Smooth muscle cell (in vitro differentiated cells): ENCODE measurements at regions not wholly inside any gene's neighbourhood (a gene's known extent, or its start where the extent isn't known, plus 50 kb on each side); places are given as distances from the start of the nearest gene placed in this dataset.

Experiments used
- DNase-seq: peaks from one replicate; lab custom pipeline; 2025; ENCODE audit not compliant: unreplicated experiment; lab: John Stamatoyannopoulos, UW
- H2AFZ ChIP-seq: fragments of 200-600 bp; sonication (generic); 2 replicates; pipeline ENCODE4 v1.6.0; 2016; ENCODE audit warnings: antibody characterized with exemption, low read depth, mild to moderate bottlenecking
- H3F3A ChIP-seq: fragments of 200-600 bp; sonication (generic); 2 replicates; pipeline ENCODE4 v1.6.0; 2017; ENCODE audit warnings: antibody characterized with exemption, low read depth
- H3K27ac ChIP-seq: fragments of 200-600 bp; sonication (generic); 2 replicates; pipeline ENCODE4 v1.5.1; 2016; ENCODE audit warnings: low read depth, mild to moderate bottlenecking
- H3K27me3 ChIP-seq: fragments of 200-600 bp; sonication (generic); 2 replicates; pipeline ENCODE4 v1.6.1; 2016; ENCODE audit warnings: low read depth, mild to moderate bottlenecking
- H3K36me3 ChIP-seq: fragments of 200-600 bp; sonication (generic); 2 replicates; pipeline ENCODE4 v1.5.1; 2016; ENCODE audit warnings: low read depth
- H3K4me1 ChIP-seq: fragments of 200-600 bp; sonication (generic); 2 replicates; pipeline ENCODE4 v1.5.1; 2016; ENCODE audit warnings: low read depth
- H3K4me2 ChIP-seq: fragments of 200-600 bp; sonication (generic); 2 replicates; pipeline ENCODE4 v1.6.0; 2016; ENCODE audit warnings: mild to moderate bottlenecking
- H3K4me3 ChIP-seq: fragments of 200-600 bp; sonication (generic); 2 replicates; pipeline ENCODE4 v1.5.1; 2016; ENCODE audit warnings: mild to moderate bottlenecking
- H3K79me2 ChIP-seq: fragments of 200-600 bp; sonication (generic); 2 replicates; pipeline ENCODE4 v1.6.0; 2016; ENCODE audit warnings: low read depth, mild to moderate bottlenecking
- H3K9ac ChIP-seq: fragments of 200-600 bp; sonication (generic); 2 replicates; pipeline ENCODE4 v1.6.0; 2016; ENCODE audit warnings: low read depth
- H3K9me3 ChIP-seq: fragments of 200-600 bp; sonication (generic); replicated peaks from 2 replicates; pipeline ENCODE4 v1.5.1; 2016; ENCODE audit warnings: low read depth
- H4K20me1 ChIP-seq: fragments of 200-600 bp; sonication (generic); 2 replicates; pipeline ENCODE4 v1.6.0; 2016; ENCODE audit warnings: low read depth
- WGBS: methylation state at CpG from one replicate; pipeline ENCODE4 v1.1.7; 2016; ENCODE audit warnings: low lambda C conversion rate; 5-methylcytosine and 5-hydroxymethylcytosine counted together
- TF ChIP-seq, protein P1 (sequence below): fragments of 200-600 bp; sonication (generic); IDR thresholded peaks from 2 replicates; pipeline ENCODE4 v1.5.1; 2017; ENCODE audit warnings: borderline replicate concordance, mild to moderate bottlenecking, antibody characterized with exemption; ENCODE audit not compliant: insufficient read depth, poor library complexity, severe bottlenecking

DNA sequence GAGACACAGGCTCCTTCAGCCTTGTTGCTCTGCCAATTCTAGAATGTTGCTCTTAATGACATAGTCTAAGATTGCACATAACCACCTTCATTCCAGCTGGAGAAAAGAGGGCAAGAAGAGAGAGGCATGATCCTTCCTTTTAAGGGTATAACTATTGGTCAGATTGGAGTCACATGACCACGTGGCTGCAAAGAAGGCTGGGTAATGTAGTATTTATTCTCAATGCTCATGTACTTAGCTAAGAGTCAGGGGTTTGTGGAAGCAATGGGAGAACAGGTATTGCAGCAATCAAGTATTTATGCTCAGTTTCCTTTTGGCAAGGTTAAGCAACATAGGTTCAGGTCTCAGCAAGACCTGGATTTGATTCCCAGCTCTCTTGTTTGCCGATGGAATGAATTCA lies 298.8 kb upstream of the TBX3 start:
- Histone ChIP-seq H3K4me2 (no peak overlapping the region), H3K4me3 (no peak overlapping the region), H3K9me3 (no peaks in the 10 kb centered on the region), H3K79me2 (no peaks in the 10 kb centered on the region), H3F3A (peaks cover 4% of the 10 kb centered on the region), H4K20me1 (no peaks in the 10 kb centered on the region), H3K9ac (no peak overlapping the region), H3K27ac (no peak overlapping the region), H2AFZ (no peak overlapping the region), H3K36me3 (no peaks in the 10 kb centered on the region), H3K4me1 (no peaks in the 10 kb centered on the region), H3K27me3 (no peaks in the 10 kb centered on the region)
- DNase-seq: no peak
- WGBS: 75% methylated on average over 2 of the region's 2 CpGs
- TF ChIP-seq, protein P1, sequence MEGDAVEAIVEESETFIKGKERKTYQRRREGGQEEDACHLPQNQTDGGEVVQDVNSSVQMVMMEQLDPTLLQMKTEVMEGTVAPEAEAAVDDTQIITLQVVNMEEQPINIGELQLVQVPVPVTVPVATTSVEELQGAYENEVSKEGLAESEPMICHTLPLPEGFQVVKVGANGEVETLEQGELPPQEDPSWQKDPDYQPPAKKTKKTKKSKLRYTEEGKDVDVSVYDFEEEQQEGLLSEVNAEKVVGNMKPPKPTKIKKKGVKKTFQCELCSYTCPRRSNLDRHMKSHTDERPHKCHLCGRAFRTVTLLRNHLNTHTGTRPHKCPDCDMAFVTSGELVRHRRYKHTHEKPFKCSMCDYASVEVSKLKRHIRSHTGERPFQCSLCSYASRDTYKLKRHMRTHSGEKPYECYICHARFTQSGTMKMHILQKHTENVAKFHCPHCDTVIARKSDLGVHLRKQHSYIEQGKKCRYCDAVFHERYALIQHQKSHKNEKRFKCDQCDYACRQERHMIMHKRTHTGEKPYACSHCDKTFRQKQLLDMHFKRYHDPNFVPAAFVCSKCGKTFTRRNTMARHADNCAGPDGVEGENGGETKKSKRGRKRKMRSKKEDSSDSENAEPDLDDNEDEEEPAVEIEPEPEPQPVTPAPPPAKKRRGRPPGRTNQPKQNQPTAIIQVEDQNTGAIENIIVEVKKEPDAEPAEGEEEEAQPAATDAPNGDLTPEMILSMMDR: no peak

DNA sequence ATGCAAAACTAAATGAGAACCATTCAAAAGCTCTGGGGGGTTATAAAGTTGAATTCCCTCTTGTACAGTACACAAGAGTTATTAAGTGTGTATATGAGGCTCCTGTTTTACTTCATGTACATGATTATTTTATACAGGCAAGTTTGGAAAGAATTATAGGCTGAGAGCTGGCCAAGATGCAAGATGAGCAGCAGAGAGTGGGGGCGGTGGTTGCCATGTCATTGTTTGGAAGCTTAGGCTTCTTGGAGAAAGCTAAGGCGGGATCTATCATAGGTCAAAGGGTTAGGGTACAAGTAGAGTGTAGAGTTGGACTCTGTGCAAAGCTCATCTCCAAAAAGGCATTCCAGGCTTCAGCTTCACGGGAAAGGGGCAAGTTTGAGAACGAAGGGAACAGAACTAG lies 297.1 kb upstream of the TBX3 start:
- H4K20me1 ChIP-seq: no peaks in the 10 kb centered on the region
- no peaks in the 10 kb centered on the region for H3K4me1 ChIP-seq
- H3K27me3 ChIP-seq: no peaks in the 10 kb centered on the region

DNA sequence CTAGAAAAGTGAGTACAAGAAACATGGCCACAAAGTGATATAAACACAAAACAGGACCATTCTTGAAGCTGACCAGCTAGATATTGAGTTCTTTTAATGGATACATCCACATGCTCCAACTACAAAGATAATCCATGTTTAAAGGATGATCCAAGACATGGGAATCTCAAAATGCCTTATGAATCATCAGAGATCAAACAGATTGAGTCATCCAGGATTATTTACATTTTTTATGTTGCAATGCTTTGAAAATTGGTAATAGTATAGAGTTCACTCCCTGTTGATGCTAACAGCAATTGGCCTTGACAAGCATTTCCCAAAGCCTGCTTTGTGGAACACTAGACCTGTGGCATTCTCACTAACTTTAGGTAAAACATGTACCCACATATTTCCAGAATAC lies 293.0 kb upstream of the TBX3 start:
- Histone ChIP-seq H3K9ac (peak overlapping the region; percentile 7), H3K79me2 (no peaks in the 10 kb centered on the region), H3K36me3 (no peaks in the 10 kb centered on the region), H3K4me3 (no peak overlapping the region), H3K27ac (peak overlapping the region; percentile 75), H2AFZ (no peak overlapping the region), H3K4me1 (no peaks in the 10 kb centered on the region), H4K20me1 (no peaks in the 10 kb centered on the region), H3F3A (peaks cover 6% of the 10 kb centered on the region), H3K9me3 (no peaks in the 10 kb centered on the region), H3K27me3 (no peaks in the 10 kb centered on the region), H3K4me2 (peak overlapping the region; percentile 28)
- DNase-seq: no peak
- TF ChIP-seq, protein P1: no peak

More for the DNA sequence above, 297.1 kb upstream of the TBX3 start:
- H2AFZ ChIP-seq: no peak overlapping the region
- no peak overlapping the region for H3K4me2 ChIP-seq
- no peaks in the 10 kb centered on the region for H3K36me3 ChIP-seq
- DNase-seq: no peak
- peaks cover 6% of the 10 kb centered on the region for H3F3A ChIP-seq
- H3K79me2 ChIP-seq: no peaks in the 10 kb centered on the region
- H3K9ac ChIP-seq: no peak overlapping the region
- H3K9me3 ChIP-seq: no peaks in the 10 kb centered on the region
- no peak overlapping the region for H3K27ac ChIP-seq
- WGBS: 97% methylated on average over 4 of the region's 4 CpGs
- no peak overlapping the region for H3K4me3 ChIP-seq
- TF ChIP-seq, protein P1: no peak

DNA sequence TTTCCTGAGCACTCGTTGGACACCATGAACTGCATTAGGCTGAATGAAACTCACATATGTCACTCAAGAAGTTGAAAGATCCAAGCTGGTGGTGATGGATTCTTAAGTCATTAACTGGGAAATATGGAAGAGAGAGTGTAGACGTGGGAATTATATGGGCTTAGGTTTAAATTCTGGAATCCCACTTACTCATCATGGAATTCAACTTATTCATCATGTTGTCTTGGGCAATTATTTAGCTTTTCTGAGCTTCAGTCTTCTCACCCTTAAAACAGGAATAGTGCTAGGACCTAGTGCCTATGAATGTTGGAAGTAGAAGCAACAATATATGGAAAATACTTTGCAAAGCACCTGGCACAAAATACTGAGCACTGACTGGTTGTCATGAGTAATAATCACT lies 292.4 kb upstream of the TBX3 start:
- WGBS: 35% methylated on average over 2 of the region's 2 CpGs
- DNase-seq: no peak
- Histone ChIP-seq H3K9me3 (no peaks in the 10 kb centered on the region), H3F3A (peaks cover 6% of the 10 kb centered on the region), H3K79me2 (no peaks in the 10 kb centered on the region), H3K27ac (peak overlapping the region; percentile 75), H3K27me3 (no peaks in the 10 kb centered on the region), H3K36me3 (no peaks in the 10 kb centered on the region), H3K4me2 (peak overlapping the region; percentile 28), H2AFZ (no peak overlapping the region), H3K4me3 (no peak overlapping the region), H3K4me1 (no peaks in the 10 kb centered on the region), H3K9ac (peak overlapping the region; percentile 7), H4K20me1 (no peaks in the 10 kb centered on the region)
- TF ChIP-seq, protein P1: no peak
